Mesendoderm (in vitro differentiated cells): ENCODE measurements at regions not wholly inside any gene's neighbourhood (a gene's known extent, or its start where the extent isn't known, plus 50 kb on each side); places are given as distances from the start of the nearest gene placed in this dataset.
A peak's percentile ranks its signal among the peaks of the same experiment; 100 is the strongest.

Experiments
- DNase-seq: peaks from one replicate; pipeline ENCODE4 v3.0.0; 2013
- H2AK5ac ChIP-seq: 2 replicates; pipeline ENCODE4 v1.6.1; 2013; ENCODE audit warnings: low read length, inconsistent platforms
- H2BK120ac ChIP-seq: 2 replicates; pipeline ENCODE4 v1.6.1; 2013; ENCODE audit warnings: low read depth, mild to moderate bottlenecking, low read length, moderate library complexity, mixed read lengths
- H2BK15ac ChIP-seq: replicated peaks from 2 replicates; pipeline ENCODE4 v1.6.1; 2013; ENCODE audit warnings: low read depth, mild to moderate bottlenecking, moderate library complexity
- H2BK5ac ChIP-seq: 2 replicates; pipeline ENCODE4 v1.6.1; 2013; ENCODE audit warnings: low read length, inconsistent platforms
- H3K18ac ChIP-seq: 2 replicates; pipeline ENCODE4 v1.6.1; 2013; ENCODE audit warnings: mild to moderate bottlenecking, low read length, mixed read lengths
- H3K23ac ChIP-seq: one replicate; pipeline ENCODE4 v1.6.1; 2013; ENCODE audit warnings: low read length
- H3K27ac ChIP-seq: 2 replicates; pipeline ENCODE4 v1.5.1; 2013; ENCODE audit warnings: low read depth, mild to moderate bottlenecking, inconsistent platforms, low read length, moderate library complexity
- H3K27me3 ChIP-seq: 2 replicates; pipeline ENCODE4 v1.6.1; 2013; ENCODE audit warnings: low read length, control low read depth, mild to moderate bottlenecking, inconsistent platforms; ENCODE audit not compliant: insufficient read depth, poor library complexity
- H3K36me3 ChIP-seq: 2 replicates; pipeline ENCODE4 v1.6.1; 2013; ENCODE audit warnings: low read length, inconsistent platforms; ENCODE audit not compliant: control insufficient read depth, insufficient read depth
- H3K4ac ChIP-seq: one replicate; pipeline ENCODE4 v1.6.1; 2013; ENCODE audit warnings: low read depth, mild to moderate bottlenecking, low read length, moderate library complexity
- H3K4me1 ChIP-seq: 2 replicates; pipeline ENCODE4 v1.6.1; 2013; ENCODE audit warnings: low read depth, low read length, inconsistent platforms; ENCODE audit not compliant: control insufficient read depth
- H3K4me2 ChIP-seq: 2 replicates; pipeline ENCODE4 v1.6.1; 2013; ENCODE audit warnings: low read length
- H3K4me3 ChIP-seq: 2 replicates; pipeline ENCODE4 v1.5.1; 2013; ENCODE audit warnings: mild to moderate bottlenecking, low read length
- H3K56ac ChIP-seq: one replicate; pipeline ENCODE4 v1.6.1; 2013; ENCODE audit warnings: low read length
- H3K79me1 ChIP-seq: 2 replicates; pipeline ENCODE4 v1.6.1; 2013; ENCODE audit warnings: low read length, inconsistent platforms
- H3K79me2 ChIP-seq: 2 replicates; pipeline ENCODE4 v1.6.1; 2013; ENCODE audit warnings: mild to moderate bottlenecking, low read length; ENCODE audit not compliant: control insufficient read depth, insufficient read depth
- H3K9ac ChIP-seq: 2 replicates; pipeline ENCODE4 v1.6.1; 2013; ENCODE audit warnings: low read length, inconsistent platforms
- H4K5ac ChIP-seq: one replicate; pipeline ENCODE4 v1.6.1; 2013; ENCODE audit warnings: low read length
- H4K8ac ChIP-seq: one replicate; pipeline ENCODE4 v1.6.1; 2013; ENCODE audit warnings: low read depth, mild to moderate bottlenecking, control low read depth, low read length, moderate library complexity
- WGBS: extraction: QIAGEN DNeasy Blood & Tissue Kit; methylation state at CpG from one replicate; pipeline ENCODE4 v1.1.7; 2013; ENCODE audit warnings: low lambda C conversion rate, missing lambda C conversion rate; ENCODE audit not compliant: insufficient coverage; ENCODE audit errors: extremely low coverage; 5-methylcytosine and 5-hydroxymethylcytosine counted together

DNA sequence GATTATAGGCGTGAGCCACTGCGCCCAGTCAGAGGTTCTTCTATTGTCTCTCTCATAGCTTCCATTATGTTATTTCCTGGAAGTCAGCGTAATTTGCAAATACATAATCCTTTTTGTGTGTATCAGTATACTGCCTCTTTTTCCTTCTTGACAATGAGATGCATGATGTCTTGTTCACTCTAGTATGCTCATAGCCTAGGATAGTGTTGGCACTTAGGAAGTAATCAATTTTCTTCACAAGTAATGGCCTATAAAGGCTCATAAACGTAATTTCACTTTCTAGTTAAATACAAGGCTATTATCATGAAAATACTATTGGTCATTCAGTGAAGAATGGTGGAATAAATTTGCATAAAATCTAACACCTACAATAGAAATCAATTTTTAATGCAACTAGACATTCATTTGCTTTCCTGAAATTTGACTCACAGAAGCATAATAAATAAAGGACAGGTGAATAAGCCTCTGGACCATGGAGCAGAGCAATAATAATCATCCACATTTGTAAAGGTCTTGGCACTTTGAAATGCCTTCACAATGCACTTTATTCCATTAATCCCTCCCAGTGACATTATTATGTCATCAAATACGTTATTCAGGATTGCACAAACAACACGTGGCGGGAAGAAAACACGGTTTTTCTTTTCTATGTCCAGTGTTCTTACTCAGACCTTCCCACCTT, 366.9 kb upstream of the BTBD3 start:
- Histone ChIP-seq H2BK120ac (no peak overlapping the region), H3K23ac (no peak overlapping the region), H3K9ac (no peak overlapping the region), H4K8ac (no peak overlapping the region), H3K27me3 (no peaks in the 10 kb centered on the region), H2BK5ac (no peak overlapping the region), H3K56ac (no peak overlapping the region), H2BK15ac (no peak overlapping the region), H3K79me2 (no peaks in the 10 kb centered on the region), H4K5ac (no peak overlapping the region), H3K4me2 (no peak overlapping the region), H2AK5ac (no peak overlapping the region), H3K27ac (no peak overlapping the region), H3K4me3 (no peak overlapping the region), H3K18ac (no peak overlapping the region), H3K79me1 (no peaks in the 10 kb centered on the region), H3K4ac (no peak overlapping the region), H3K4me1 (no peaks in the 10 kb centered on the region), H3K36me3 (no peaks in the 10 kb centered on the region)
- WGBS, result no CpG with 5 or more reads among the region's 8 CpGs
- DNase-seq, result no peak

DNA sequence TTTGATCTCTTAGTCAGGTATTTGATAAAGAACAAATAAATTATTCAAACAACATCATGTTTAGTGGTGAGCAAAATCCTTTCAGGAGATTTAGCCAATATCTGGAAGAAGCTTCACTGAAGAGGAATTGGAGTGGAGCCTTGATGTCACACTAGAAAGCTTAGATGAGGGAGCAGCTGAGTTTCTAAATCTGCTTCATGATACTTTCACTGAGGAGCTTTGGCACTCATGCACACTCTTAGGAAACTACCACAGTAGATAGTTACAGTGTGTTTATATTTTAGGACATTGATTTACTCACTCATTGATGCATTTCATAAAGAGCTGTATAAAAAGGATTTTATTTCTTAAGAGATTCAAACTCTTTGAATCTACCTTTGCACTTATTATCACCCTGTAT, 366.2 kb upstream of the BTBD3 start:
- Histone ChIP-seq H3K23ac (no peak overlapping the region), H4K5ac (no peak overlapping the region), H3K79me1 (no peaks in the 10 kb centered on the region), H3K4me1 (no peaks in the 10 kb centered on the region), H3K4me3 (no peak overlapping the region), H3K56ac (no peak overlapping the region), H2BK5ac (no peak overlapping the region), H3K79me2 (no peaks in the 10 kb centered on the region), H3K18ac (no peak overlapping the region), H2BK120ac (no peak overlapping the region), H3K27me3 (no peaks in the 10 kb centered on the region), H3K4me2 (no peak overlapping the region), H2BK15ac (no peak overlapping the region), H3K36me3 (no peaks in the 10 kb centered on the region), H4K8ac (no peak overlapping the region), H2AK5ac (no peak overlapping the region), H3K4ac (no peak overlapping the region), H3K9ac (no peak overlapping the region), H3K27ac (no peak overlapping the region)
- DNase-seq, result no peak

DNA sequence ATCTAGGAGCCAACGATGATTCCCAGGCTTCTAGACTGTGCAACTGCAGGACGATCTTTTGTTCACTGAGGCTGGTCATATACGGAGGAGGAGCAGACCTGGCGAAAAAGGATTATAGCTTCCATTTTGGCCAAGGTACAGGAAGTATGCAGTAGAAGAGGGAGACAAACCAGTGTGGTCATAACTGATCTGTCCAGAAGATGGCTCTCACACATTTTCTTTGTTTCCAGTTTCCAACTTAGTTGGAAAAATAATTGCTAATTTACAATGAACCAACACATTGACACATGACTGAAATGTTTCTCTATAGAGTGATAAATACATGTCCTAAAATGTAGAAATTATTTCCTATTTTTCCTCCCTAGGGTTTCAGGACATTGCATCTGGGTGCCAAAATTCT, 364.1 kb upstream of the BTBD3 start:
- Histone ChIP-seq H3K23ac (no peak overlapping the region), H3K4me2 (no peak overlapping the region), H3K79me1 (no peaks in the 10 kb centered on the region), H3K27ac (no peak overlapping the region), H3K9ac (no peak overlapping the region), H3K4ac (no peak overlapping the region), H2BK15ac (no peak overlapping the region), H4K5ac (no peak overlapping the region), H3K4me3 (no peak overlapping the region), H2BK120ac (no peak overlapping the region), H3K18ac (no peak overlapping the region), H2BK5ac (no peak overlapping the region), H3K36me3 (no peaks in the 10 kb centered on the region), H3K79me2 (no peaks in the 10 kb centered on the region), H2AK5ac (no peak overlapping the region), H3K56ac (no peak overlapping the region), H3K4me1 (no peaks in the 10 kb centered on the region), H4K8ac (no peak overlapping the region), H3K27me3 (no peaks in the 10 kb centered on the region)
- no CpG with 5 or more reads among the region's 4 CpGs for WGBS
- DNase-seq, result no peak

DNA sequence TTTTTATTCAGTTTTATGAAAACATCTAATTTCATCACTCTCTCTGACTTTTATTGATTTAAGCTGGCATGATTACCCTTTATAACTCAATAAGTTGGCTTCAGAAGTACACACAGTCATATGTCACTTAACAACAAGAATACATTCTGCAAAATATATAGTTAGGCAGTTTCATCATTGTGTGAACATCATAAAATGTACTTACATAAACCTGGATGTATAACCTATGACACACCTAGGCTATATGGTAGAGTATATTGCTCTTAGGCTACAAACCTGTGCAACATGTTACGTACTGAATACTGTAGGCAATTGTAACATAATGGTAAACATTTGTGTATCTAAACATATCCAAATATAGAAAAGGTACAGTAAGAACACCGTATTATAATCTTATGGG, 362.2 kb upstream of the BTBD3 start:
- Histone ChIP-seq H3K9ac (no peak overlapping the region), H3K79me1 (no peaks in the 10 kb centered on the region), H2BK15ac (no peak overlapping the region), H3K4me2 (no peak overlapping the region), H3K4ac (no peak overlapping the region), H3K27me3 (no peaks in the 10 kb centered on the region), H3K27ac (no peak overlapping the region), H3K4me1 (no peaks in the 10 kb centered on the region), H3K36me3 (no peaks in the 10 kb centered on the region), H3K56ac (no peak overlapping the region), H3K23ac (no peak overlapping the region), H2BK120ac (no peak overlapping the region), H3K79me2 (no peaks in the 10 kb centered on the region), H2AK5ac (no peak overlapping the region), H4K5ac (no peak overlapping the region), H2BK5ac (no peak overlapping the region), H3K4me3 (no peak overlapping the region), H4K8ac (no peak overlapping the region), H3K18ac (no peak overlapping the region)
- WGBS, result no CpG with 5 or more reads among the region's 2 CpGs
- DNase-seq, result no peak

DNA sequence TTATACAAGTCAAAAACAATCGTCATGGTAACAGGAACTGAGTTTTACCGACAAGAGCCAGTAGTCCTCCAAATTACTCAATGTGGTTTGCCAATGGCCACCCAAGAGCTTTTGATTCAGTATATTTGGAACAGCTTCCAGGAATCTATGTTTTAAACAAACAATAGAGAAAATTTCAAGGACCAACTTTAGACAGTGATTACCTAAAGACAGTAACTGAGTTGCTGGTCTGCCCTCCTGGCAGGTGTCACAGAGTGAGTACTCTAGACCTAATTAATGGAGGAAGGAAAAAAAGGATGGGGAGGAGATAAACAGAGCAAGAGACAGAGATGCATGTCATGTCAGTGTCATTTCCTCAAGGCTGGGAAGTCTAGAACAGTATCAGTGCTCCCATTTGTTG, 361.3 kb upstream of the BTBD3 start:
- no peak overlapping the region for H3K9ac ChIP-seq
- no peak overlapping the region for H3K18ac ChIP-seq
- H3K56ac ChIP-seq, result no peak overlapping the region
- no peaks in the 10 kb centered on the region for H3K79me1 ChIP-seq
- no peak overlapping the region for H2BK120ac ChIP-seq
- no peaks in the 10 kb centered on the region for H3K27me3 ChIP-seq
- H3K4me1 ChIP-seq, result no peaks in the 10 kb centered on the region
- no CpG with 5 or more reads among the region's 2 CpGs for WGBS
- H3K27ac ChIP-seq, result no peak overlapping the region
- H2BK15ac ChIP-seq, result no peak overlapping the region
- no peak for DNase-seq
- H3K36me3 ChIP-seq, result no peaks in the 10 kb centered on the region
- H2BK5ac ChIP-seq, result no peak overlapping the region
- no peak overlapping the region for H3K4ac ChIP-seq
- H3K79me2 ChIP-seq, result no peaks in the 10 kb centered on the region
- no peak overlapping the region for H3K4me2 ChIP-seq
- H3K23ac ChIP-seq, result no peak overlapping the region
- no peak overlapping the region for H3K4me3 ChIP-seq
- no peak overlapping the region for H4K8ac ChIP-seq
- H4K5ac ChIP-seq, result no peak overlapping the region
- no peak overlapping the region for H2AK5ac ChIP-seq

DNA sequence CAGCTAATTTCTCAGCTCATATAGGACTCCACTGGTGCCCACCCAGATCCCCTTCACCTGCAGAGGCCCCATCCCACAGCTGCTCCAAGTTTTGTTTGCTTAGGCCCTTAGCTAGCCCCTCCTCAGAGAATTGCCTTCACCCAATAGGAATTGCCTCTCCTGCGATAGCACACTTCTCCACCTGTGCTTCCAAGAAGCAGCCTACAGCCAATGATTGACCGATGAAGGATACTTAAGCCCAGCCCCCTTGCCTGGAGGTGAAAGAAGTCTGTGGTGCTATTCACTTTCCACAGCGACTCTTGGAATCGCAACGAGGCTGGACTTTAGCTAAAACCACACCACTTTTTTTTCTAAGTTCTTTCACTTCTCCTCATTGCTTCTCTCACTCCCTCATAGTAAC, 353.2 kb upstream of the BTBD3 start:
- no CpG with 5 or more reads among the region's 5 CpGs for WGBS
- DNase-seq, result peak; percentile 3
- no peak overlapping the region for H3K23ac ChIP-seq
- H2BK5ac ChIP-seq, result no peak overlapping the region
- no peak overlapping the region for H4K8ac ChIP-seq
- H3K79me2 ChIP-seq, result no peaks in the 10 kb centered on the region
- no peak overlapping the region for H2BK15ac ChIP-seq
- no peak overlapping the region for H3K9ac ChIP-seq
- no peaks in the 10 kb centered on the region for H3K27me3 ChIP-seq
- H3K36me3 ChIP-seq, result no peaks in the 10 kb centered on the region
- H3K56ac ChIP-seq, result no peak overlapping the region
- H2AK5ac ChIP-seq, result no peak overlapping the region
- H3K4me1 ChIP-seq, result no peaks in the 10 kb centered on the region
- H2BK120ac ChIP-seq, result no peak overlapping the region
- no peak overlapping the region for H3K4me3 ChIP-seq
- no peak overlapping the region for H3K27ac ChIP-seq
- H3K79me1 ChIP-seq, result no peaks in the 10 kb centered on the region
- H3K4me2 ChIP-seq, result no peak overlapping the region
- no peak overlapping the region for H3K4ac ChIP-seq
- H3K18ac ChIP-seq, result no peak overlapping the region
- no peak overlapping the region for H4K5ac ChIP-seq
